ENCODE measurements at regions not wholly inside any gene's neighbourhood (a gene's known extent, or its start where the extent isn't known, plus 50 kb on each side); places are given as distances from the start of the nearest gene placed in this dataset.

DNA sequence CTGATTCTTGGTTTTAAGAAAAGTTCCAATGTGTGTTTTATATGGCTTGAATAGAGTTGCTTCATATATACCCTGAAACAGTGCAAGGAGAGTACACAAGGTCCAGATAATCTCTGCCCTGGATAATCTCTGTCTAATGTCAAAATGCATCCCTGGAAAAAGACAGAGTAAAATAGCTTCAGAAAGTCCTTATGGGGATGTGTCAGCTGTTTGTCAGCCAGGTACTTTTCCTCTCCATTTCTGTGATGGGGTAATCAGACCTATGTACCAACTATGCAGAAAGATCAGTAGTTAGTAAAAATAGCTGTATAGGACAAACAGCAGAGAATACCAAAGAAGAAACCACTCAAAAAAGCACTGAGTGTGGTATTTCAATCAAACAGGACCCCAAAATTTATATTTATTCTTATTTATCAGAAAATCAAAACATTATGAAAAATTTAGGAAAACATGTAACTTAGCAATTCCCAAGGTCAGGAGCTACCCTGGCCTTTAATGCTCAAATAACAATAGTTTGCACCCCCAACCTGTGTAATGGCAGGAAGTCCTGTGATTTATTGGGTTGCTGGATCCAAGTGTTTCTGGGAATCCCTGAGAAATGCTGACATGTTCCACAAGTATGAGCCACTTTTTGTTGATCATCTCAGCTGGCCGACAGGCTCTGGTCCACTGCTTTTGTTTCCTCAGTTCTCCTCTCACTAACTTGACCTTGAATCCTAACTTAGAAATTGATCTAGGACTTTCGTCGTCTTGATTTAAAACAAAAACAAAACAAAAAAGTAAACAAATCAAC is 69.6 kb downstream of the MDH1 start:
- no peak for DNase-seq (ENCODE audit: low read depth)

DNA sequence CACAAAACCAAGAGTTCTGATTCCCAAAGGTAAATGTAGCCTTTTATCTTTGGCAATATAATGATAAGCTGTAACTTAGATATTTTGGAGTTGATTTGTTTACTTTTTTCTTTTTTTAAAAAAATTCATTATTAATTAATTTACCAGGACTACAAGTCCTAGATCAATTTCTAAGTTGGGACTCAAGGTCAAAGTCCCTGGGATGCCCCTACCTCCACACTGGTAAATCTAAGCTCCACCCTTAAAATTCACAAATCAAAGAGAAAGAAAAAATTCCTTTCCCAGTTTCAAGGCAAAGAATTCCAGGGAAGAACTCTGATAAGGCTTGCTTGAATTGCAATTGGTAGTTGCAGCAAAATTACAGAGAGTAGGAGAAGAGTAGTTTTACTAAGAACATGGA is 71.3 kb downstream of the MDH1 start:
- no peak for DNase-seq (ENCODE audit: low read depth)

DNA sequence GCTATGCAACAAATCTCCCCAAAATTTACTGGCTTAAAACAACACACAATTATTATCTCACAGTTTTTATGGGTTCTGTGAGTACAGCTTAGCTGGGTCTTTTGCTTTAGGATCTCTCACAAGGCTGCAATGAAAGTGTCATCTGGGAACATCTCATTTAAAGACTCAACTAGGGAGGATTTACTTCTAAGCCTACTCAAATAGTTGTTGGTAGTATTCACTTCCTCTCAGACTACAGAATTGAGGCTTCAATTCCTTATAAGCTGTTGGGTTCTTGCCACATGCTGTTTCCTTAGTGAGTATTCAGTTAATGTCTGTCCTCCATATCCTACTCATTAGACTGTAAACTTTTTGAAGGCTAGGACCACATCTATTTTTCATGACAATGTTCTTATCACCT is 72.3 kb downstream of the MDH1 start:
- peak; percentile 56 for DNase-seq (ENCODE audit: low read depth)

DNA sequence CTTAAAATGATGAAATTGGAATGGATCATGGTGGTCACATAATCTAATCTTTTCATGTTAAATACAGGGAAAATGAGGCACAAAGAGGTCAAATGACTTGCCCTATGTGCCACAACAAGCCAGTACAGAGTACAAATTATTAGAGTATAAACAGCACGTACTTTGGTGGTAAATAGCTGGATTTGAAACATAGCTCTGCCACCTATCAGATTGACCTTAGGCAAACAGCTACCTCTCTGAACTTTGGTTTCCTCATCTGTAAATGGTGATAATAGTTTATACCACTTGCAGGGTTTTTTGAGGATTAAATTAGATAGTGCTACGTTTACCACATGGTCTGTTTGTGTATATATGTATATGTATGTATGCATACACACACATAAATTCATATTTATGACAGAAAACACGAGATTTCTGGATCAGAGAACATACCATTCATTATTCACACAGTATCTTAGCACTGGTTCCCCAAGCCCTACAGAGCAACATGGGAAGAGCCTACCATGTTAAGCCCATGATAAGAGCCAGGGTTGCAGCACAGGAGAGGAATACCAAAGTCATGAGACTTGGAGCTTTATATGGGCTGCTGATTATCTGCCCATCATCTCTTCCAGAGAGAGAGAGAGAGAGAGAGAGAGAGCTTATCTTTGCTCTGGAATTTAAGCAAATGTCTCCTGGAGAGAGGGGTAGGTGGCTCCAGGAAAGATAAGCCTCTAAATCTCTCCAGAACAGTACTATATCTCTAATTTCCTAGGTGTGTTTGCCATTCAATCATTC is 73.5 kb downstream of the MDH1 start:
- no peak for DNase-seq (ENCODE audit: low read depth)

DNA sequence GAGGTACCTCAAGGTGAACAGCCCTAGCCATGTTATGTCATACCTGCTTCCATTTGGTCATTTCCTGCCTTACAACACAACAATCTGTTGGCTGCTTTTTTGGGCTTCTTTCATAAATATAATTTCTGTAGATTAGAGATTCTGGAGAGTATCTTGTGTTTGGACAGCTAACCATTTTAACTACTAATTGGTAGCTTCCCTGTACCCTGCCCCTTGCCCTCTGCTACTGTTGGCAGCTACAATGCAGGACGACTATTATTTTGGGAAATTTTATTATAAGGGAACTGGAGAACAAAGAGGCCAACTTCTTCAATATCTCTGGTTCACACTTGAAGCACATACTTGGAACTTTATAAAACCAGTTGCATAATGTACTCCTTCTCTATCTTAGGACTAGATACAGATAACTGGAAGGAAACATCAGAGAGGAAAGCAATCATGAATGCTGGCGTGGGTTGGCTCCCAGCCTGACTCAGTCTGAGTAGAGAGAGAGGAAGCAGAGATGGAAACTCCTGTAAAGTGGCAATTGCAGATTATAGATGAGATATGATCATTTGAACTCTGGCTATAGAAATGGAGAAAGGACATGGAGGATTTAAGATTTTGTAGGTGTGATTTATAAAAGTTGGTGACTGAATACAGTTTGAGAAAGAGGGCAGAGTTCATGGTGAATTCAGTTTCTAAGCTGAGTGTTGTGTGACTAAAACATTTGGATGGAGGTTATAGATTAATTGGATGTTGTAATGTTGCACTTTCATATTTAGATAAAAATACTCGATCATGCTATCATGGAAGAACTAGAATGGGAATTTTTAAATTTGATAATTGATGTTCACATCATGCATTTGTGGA is 74.5 kb downstream of the MDH1 start:
- DNase-seq (ENCODE audit: low read depth): no peak

DNA sequence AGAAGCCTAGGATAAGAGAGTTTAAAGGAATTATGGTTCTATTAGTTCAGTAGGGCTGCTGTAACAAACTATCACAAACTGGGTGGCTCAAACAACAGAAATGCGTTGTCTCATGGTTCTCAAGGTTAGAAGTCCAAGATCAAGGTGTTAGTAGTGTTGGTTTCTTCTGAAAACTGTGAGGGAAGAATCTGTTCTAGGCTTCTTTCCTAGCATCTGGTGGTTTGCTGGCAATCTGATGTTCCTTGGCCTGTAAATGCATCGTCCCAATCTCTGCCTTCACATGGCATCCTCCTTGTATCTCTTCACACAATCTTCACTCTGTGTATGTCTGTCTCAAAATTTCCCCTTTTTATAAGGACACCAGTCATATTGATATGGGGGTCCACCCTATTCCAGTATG is 76.3 kb downstream of the MDH1 start:
- no peak for DNase-seq (ENCODE audit: low read depth)

DNA sequence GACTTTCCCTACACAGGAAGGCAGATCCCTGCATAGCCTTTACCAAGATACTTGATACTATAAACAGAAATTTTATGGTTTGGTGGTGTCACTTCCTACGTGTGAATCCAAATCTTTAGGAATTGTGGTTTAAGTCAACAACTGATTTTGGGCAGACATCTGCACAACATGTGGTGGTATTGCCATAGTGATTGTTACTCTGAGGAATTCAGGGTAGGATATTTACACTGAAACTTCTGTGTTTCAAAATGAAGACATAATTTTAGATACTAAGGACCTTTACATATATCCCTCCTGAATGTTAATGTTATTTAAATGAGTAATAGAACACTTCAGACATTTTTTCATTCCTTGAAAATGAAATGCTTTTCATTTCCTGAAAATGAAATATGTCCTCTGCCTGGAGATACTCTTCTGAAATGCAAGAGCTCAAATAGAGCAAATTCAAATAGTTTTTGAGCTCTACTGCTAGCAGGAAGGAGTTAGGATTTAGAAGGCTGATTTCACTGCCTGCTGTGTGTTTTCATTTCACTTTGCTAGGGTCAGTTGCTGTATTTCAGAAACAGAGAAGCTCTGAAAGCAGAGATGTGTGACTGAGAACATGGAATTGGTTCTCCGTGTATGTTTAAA is 77.2 kb downstream of the MDH1 start:
- peak; percentile 53 for DNase-seq (ENCODE audit: low read depth)

DNA sequence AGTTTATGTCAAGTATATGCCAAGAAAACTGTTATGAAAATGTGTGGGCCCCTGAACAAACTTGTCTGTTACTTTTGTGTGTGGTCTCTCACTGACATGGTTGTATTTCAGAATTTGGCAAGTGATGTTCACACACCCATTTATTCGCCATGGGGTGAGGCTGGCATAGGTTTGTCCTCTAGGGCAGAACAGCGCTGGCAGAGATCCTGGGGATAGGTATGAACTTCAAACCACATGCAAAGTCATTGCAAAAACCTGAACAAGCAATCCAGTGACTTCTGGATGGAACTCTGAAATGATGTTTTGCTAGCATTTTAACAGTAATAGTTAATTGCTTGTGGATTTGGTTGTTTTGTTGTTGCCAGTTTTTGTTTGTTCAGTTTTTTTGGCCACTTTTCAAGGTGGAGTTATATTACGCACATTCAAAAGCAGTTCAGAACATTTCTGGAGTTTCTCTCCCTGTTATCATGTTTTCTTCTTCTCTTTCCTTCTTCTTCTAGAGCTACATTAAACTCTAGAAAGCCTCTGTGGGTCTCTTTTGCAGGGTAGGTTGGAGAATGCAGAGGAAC is 78.5 kb downstream of the MDH1 start:
- no peak for DNase-seq (ENCODE audit: low read depth)

DNA sequence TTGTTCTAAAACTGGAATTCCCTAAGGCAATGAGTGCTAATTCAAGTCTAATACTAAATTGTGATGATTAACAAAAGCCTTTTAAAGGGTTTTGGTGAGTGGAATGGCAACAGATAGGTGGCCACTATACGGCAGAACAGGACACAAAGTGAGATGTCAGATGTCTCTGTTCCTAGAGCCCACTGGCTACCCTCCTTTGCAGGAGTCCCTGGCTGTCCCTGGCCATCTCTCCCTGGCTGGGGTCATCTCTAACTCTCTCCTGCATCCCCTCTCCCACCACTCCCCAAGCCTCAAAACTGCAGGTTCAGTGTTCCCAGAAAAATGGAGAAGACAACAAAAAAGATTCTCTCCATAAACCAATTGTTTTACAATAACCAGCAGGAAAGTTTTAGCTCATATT is 79.2 kb downstream of the MDH1 start:
- DNase-seq (ENCODE audit: low read depth): no peak

DNA sequence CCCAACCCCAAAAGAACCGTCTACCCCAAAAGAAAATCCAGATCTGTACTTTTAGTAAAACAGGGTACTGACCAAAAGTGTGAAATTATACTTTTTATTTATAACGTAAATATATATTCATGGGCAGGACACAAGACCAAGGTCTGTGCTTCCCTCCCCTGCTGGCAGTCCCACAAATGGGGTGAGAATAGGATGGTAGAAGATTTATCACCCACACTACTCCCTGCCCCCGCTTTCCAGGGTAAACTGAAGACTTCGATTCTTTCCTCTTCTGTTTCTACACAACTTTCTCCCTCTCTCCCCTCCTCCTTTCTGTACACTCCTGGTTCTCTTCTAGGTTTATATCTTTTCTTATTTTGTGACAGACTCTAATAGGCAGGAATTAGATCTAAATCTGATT is 79.7 kb downstream of the MDH1 start:
- DNase-seq (ENCODE audit: low read depth): no peak

DNA sequence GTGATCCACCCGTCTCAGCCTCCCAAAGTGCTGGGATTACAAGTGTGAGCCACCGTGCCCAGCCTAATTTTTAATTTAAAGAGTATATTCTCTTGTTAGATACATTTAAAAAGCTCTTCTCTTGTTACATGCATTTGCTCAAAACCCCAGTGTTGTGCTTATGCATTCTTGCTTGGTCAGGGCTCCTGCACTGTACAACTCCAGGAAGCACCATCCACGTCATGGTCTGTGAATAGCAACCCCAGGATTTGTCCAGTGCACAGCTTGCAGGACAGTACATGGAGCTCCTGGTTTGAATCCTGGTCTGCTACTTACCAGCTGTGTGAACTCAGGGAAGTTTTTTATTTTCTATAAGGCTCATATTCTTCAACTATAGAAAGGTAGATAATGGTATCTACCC is 80.8 kb downstream of the MDH1 start:
- no peak for DNase-seq (ENCODE audit: low read depth)

DNA sequence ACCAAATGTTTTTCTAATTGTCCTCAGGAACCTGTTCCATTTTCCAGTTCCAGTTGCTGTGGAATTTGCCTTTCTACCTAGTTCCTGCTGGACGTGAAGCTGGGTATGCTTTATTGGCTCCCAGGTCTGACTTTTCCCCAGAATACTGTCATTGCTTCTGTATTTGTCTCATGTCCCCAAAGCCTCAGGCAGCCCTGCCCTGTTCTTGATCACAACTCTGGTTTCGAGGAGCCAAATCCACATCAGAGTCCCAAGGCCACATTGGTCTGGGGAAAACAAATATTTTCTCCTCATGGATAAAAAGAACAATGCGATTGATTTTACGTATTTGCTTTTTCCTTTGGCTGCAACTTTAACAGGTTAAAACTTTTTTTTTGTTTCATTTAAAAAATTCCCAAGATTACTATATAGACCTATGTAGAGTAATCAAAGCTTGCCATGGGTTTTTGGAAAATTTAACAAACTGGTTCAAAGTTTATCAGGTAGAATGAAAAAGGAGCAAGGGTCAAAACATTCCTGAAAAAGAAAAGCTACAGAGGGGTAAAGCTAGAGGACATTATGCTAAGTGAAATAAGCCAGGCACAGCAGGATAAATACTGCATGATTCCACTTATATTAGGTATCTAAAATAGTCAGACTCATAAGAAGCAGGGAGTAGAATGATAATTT is 85.2 kb downstream of the MDH1 start:
- DNase-seq (ENCODE audit: low read depth): no peak

DNA sequence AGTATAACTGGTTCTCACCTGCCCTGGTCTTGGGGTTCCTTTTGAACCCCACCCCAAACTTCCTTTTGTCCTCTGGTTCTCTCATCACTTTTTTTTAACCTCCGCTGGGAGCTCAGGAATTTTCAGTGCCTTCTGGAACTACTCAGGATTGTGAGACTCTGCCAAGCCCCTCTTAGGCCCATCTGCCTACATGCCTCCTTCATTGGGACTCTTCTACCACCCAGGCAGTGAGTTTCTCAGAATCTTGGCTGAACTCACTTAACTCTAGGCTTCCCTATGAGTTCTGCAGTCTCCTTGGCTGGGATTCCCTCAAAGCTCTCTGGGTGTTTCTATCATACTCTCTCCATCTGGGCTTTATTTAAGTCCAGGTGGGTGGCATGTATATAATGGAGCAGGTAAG is 86.3 kb downstream of the MDH1 start:
- DNase-seq (ENCODE audit: low read depth): no peak

DNA sequence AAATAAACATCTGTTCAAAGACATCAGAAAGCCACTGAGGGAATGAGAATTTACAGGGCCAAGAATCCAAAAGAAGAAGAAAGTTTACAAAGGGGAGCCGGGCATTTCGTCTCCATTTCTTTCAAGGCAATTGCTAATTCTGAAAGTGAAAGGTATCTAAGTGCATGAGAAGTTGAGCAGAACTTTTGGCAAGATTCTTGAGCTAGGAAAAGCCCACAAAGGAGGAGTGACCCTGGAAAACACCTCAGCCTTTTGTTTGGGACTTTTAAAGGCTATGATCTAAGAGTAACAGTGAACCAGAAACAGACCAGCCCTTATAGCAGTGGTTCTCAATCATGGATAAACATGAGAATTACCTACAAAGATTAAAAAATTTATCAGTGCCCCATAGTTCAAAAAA is 87.4 kb downstream of the MDH1 start:
- no peak for DNase-seq (ENCODE audit: low read depth)

DNA sequence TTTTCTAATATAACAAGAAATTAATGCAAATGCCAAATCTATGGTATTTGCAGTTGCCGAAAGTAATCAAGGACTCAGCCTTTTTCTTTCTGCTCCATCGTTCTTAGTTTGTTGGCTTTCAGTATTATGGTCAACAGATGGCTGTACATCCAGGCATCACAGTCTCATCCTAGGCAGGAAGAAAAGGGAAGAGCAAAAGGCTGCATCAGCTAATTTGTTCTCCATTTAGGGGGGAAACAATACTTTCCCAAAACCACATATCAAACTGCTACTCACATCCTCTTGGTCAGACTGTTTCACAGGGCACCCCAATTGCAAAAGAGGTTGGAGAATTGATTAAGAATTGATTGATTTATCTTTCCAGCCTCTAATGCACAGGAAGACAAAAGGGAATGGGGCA is 89.3 kb downstream of the MDH1 start:
- no peak for DNase-seq (ENCODE audit: low read depth)

DNA sequence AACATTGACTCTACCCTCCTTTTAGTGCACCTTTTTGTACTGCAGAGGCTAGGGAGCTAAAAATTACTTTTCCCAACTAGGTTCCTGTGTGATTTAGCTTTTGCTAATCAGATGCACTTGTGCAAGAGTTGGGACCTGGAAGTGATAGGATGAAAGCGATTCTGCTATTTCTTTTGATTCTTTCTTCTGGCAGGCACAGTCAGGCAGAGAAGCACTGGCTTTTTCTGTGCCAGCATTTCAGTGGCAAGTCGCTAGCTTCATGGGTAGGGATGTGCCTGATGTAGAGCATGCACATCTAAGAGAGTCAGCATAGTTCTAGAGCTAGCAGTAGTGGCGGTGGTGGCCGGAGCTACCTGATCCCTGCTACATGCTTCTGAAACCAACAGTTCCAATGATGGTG is 89.8 kb downstream of the MDH1 start:
- no peak for DNase-seq (ENCODE audit: low read depth)

DNA sequence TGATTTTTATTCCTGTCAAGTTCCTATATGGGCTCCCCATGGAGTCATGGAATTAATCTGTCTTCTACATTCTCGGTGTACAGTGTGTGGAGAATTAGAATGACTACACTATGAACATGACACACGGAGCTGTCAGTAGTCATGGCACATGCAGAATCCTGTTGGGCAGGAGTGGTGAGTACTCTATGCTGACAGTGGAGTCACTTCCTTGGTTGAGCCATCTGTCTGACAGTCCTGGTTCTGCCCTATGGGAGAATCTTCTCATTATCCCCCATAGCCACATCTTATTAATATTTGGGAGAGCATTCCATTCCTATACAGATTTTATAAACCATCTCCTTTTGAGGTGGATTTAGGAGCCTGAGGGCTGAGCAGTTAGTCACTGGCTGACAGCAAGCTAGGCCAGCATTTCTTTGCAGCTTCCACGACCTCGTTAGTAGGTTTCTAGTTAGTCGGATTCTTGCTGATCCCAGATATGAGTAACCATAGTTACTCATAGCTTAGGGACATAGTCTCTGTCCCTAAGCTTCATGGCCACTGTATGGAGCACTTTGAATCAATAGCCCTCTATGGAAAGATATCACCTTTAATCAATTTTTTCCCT is 90.6 kb downstream of the MDH1 start:
- DNase-seq (ENCODE audit: low read depth): no peak

DNA sequence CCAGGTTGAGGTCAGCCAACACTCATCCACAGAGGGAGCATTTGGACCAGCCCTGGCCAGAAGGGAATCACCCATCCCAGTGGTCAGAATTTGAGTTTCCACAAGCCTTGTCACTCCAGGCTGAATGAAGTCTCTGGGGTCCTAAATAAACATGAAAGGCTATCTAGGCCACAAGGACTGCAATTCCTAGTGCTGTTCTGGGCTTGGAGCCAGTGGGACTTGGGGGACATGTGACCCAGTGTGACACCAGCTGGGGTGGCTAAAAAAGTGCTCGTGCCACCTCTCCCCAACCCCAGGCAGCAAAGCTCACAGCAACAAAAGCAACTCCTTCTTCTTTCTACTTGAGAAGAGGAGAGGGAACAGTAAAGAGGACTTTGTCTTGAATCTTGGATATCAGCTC is 91.7 kb downstream of the MDH1 start:
- DNase-seq (ENCODE audit: low read depth): no peak

DNA sequence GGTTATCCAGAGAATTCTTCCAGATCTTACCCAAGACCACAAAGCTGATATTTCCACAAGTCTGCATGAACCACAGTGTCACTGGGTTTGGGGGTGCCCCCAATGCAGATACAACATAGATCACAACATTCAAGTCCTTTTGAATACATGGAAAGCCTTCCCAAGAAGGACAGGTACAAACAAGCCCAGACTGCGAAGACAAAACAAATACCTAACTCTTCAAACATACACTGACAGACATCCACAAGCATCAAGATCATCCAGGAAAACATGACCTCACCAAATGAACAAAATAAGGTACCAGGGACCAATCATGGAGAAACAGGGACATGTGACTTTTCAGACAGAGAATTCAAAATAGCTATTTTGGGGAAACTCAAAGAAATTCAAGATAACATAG is 93.1 kb downstream of the MDH1 start:
- DNase-seq (ENCODE audit: low read depth): no peak

DNA sequence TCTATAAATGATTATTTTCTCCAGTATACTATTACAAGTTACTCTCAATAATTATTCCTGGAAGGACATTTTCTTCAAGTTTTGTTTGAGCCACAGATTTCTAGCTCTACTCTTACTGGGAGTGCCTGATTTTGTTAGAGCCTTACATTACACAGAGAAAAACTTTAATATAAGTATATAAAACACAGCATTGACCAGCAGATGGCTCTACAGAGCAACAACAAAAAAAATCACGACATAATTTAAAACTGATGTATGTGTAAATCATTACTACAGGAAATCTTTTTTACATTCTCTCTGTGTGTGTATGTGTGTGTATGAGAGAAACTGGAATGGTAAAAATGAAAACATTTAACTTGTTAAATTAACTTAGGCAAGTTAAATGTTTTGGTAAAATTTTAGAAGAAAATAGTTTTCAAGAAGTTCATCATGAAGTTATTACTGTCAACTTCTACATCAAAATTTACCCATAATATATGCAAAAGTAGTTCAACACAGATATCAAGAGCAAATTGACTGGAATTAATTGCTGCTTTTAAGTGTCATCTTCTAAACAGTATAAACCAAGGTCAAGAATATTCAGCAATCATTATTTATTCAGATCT is 103.3 kb downstream of the MDH1 start:
- peak; percentile 55 for DNase-seq (ENCODE audit: low read depth)

DNA sequence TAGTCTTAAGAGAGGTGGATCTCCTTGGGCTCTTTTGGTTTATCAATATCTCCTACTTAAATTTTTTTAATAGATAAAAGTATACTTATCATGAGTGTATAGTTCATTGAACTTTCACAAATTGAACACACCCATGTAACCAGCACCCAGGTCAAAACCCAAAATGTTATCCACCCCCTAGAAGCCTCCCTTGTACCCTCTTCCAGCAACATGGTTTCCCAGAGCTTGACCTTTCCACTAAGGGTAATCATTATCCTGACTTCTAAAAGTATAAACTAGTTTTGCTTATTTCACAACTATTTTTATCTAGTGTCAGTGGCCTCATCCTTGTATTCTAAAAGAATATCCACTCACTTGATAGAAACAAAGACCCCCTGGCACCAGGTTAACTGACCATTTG is 106.8 kb downstream of the MDH1 start:
- no peak for DNase-seq (ENCODE audit: low read depth)
